HFFc6 (cell line): ENCODE measurements at regions not wholly inside any gene's neighbourhood (a gene's known extent, or its start where the extent isn't known, plus 50 kb on each side); places are given as distances from the start of the nearest gene placed in this dataset.

Experiments used
- DNase-seq: peaks from one replicate; pipeline ENCODE4 v3.0.0-alpha.2; 2018
- H3K27ac Mint-ChIP-seq: 2 replicates; pipeline ENCODE4 v1.8.0; 2020; ENCODE audit warnings: mild to moderate bottlenecking, mixed read lengths
- H3K27me3 Mint-ChIP-seq: 2 replicates; pipeline ENCODE4 v1.8.0; 2021; ENCODE audit warnings: mild to moderate bottlenecking, moderate library complexity, mixed read lengths; ENCODE audit not compliant: insufficient read depth
- H3K36me3 Mint-ChIP-seq: 2 replicates; pipeline ENCODE4 v1.8.0; 2021; ENCODE audit warnings: low read depth, mixed read lengths
- H3K4me1 Mint-ChIP-seq: 2 replicates; pipeline ENCODE4 v1.8.0; 2020; ENCODE audit warnings: low read depth, mixed read lengths
- H3K4me3 Mint-ChIP-seq: 2 replicates; pipeline ENCODE4 v1.8.0; 2020; ENCODE audit warnings: mild to moderate bottlenecking, moderate library complexity, mixed read lengths
- H3K9me3 Mint-ChIP-seq: 2 replicates; pipeline ENCODE4 v1.8.0; 2020; ENCODE audit warnings: mild to moderate bottlenecking, mixed read lengths
- CTCF ChIP-seq: fragments of 200-600 bp; sonication (generic); IDR thresholded peaks from 2 replicates; pipeline ENCODE4 v1.5.0; 2021; ENCODE audit warnings: antibody characterized with exemption, mild to moderate bottlenecking

- H3K27me3 Mint-ChIP-seq: no peaks in the 10 kb centered on the region; the same call in 1 of the 2 replicates
- H3K4me3 Mint-ChIP-seq: no peak overlapping the region
- TF ChIP-seq CTCF: no peak
- no peaks in the 10 kb centered on the region for H3K36me3 Mint-ChIP-seq
- H3K9me3 Mint-ChIP-seq: no peaks in the 10 kb centered on the region
- H3K27ac Mint-ChIP-seq: no peak overlapping the region
- H3K4me1 Mint-ChIP-seq: no peaks in the 10 kb centered on the region
- no peak for DNase-seq
Measured at GRCh38 chr20:40770564-40771307, 81.7 kb upstream of the MAFB start.

GRCh38 chr20:40771308-40771610 is 82.2 kb upstream of the MAFB start:
- no peak for TF ChIP-seq CTCF
- Mint-ChIP-seq H3K4me3 (no peak overlapping the region), H3K36me3 (no peaks in the 10 kb centered on the region), H3K27me3 (no peaks in the 10 kb centered on the region; the same call in 1 of the 2 replicates), H3K4me1 (no peaks in the 10 kb centered on the region), H3K9me3 (no peaks in the 10 kb centered on the region), H3K27ac (no peak overlapping the region)
- DNase-seq: no peak

GRCh38 chr20:40771848-40772511 is 82.9 kb upstream of the MAFB start:
- no peaks in the 10 kb centered on the region for H3K9me3 Mint-ChIP-seq
- no peaks in the 10 kb centered on the region; the same call in 1 of the 2 replicates for H3K27me3 Mint-ChIP-seq
- no peak for DNase-seq
- no peaks in the 10 kb centered on the region for H3K4me1 Mint-ChIP-seq
- H3K36me3 Mint-ChIP-seq: no peaks in the 10 kb centered on the region
- no peak overlapping the region for H3K4me3 Mint-ChIP-seq
- H3K27ac Mint-ChIP-seq: no peak overlapping the region
- TF ChIP-seq CTCF: no peak

GRCh38 chr20:40773376-40773775 is 84.3 kb upstream of the MAFB start:
- no peak for DNase-seq
- Mint-ChIP-seq H3K4me1 (no peaks in the 10 kb centered on the region), H3K9me3 (no peaks in the 10 kb centered on the region), H3K27me3 (no peaks in the 10 kb centered on the region; the same call in 1 of the 2 replicates), H3K4me3 (no peak overlapping the region), H3K27ac (no peak overlapping the region), H3K36me3 (no peaks in the 10 kb centered on the region)
- TF ChIP-seq CTCF: no peak

- no peaks in the 10 kb centered on the region; the same call in 1 of the 2 replicates for H3K27me3 Mint-ChIP-seq
Measured at GRCh38 chr20:40774252-40774651, 85.2 kb upstream of the MAFB start.

More at GRCh38 chr20:40774252-40774651, 85.2 kb upstream of the MAFB start:
- no peaks in the 10 kb centered on the region for H3K36me3 Mint-ChIP-seq
- no peaks in the 10 kb centered on the region for H3K9me3 Mint-ChIP-seq
- no peak for TF ChIP-seq CTCF
- no peaks in the 10 kb centered on the region for H3K4me1 Mint-ChIP-seq
- no peak for DNase-seq
- no peak overlapping the region for H3K4me3 Mint-ChIP-seq
- no peak overlapping the region for H3K27ac Mint-ChIP-seq
